HCT116 (cell line): ENCODE measurements at regions not wholly inside any gene's neighbourhood (a gene's known extent, or its start where the extent isn't known, plus 50 kb on each side); places are given as distances from the start of the nearest gene placed in this dataset.

ENCODE experiments used
- ATF3 ChIP-seq: IDR thresholded peaks from 2 replicates; pipeline ENCODE4 v1.6.1; 2012
- EZH2 ChIP-seq: fragments of 200-600 bp; sonication (generic); IDR thresholded peaks from 2 replicates; pipeline ENCODE4 v1.6.1; 2017; ENCODE audit warnings: antibody characterized with exemption, mixed run types
- JUND ChIP-seq: IDR thresholded peaks from 2 replicates; pipeline ENCODE4 v1.6.1; 2012
- POLR2A ChIP-seq: IDR thresholded peaks from 2 replicates; pipeline ENCODE4 v1.7.0; 2011; ENCODE audit warnings: borderline replicate concordance; ENCODE audit not compliant: insufficient read depth, insufficient read length; ENCODE audit errors: extremely low read depth
- POLR2AphosphoS5 ChIP-seq: IDR thresholded peaks from 2 replicates; pipeline ENCODE4 v1.6.1; 2011; ENCODE audit warnings: mild to moderate bottlenecking, low read depth, low read length, moderate library complexity
- SP1 ChIP-seq: IDR thresholded peaks from 2 replicates; pipeline ENCODE4 v1.6.1; 2012; ENCODE audit warnings: low read depth
- YY1 ChIP-seq: IDR thresholded peaks from 2 replicates; pipeline ENCODE4 v1.6.1; 2011; ENCODE audit warnings: low read length, low read depth, moderate library complexity, mild to moderate bottlenecking; ENCODE audit not compliant: insufficient replicate concordance; ENCODE audit errors: extremely low read depth
- TF ChIP-seq, protein P1 (sequence below), 3 experiments: fragments of 200-600 bp in 1 of 3; sonication (generic) in 1 of 3; IDR thresholded peaks in 2 of 3; conservative IDR thresholded peaks in 1 of 3; 2 replicates each; pipeline ENCODE4 v1.5.1; 2012 to 2017; ENCODE audit warnings: low read depth in 2 of 3, low read length in 2 of 3, antibody characterized with exemption in 1 of 3, borderline replicate concordance in 1 of 3, control low read depth in 1 of 3, mild to moderate bottlenecking in 1 of 3, mixed read lengths in 1 of 3, mixed run types in 1 of 3, moderate library complexity in 1 of 3; ENCODE audit not compliant: insufficient read depth in 1 of 3
- TF ChIP-seq, protein P2 (sequence below): IDR thresholded peaks from 2 replicates; pipeline ENCODE4 v1.6.1; 2012; ENCODE audit warnings: low read depth

DNA sequence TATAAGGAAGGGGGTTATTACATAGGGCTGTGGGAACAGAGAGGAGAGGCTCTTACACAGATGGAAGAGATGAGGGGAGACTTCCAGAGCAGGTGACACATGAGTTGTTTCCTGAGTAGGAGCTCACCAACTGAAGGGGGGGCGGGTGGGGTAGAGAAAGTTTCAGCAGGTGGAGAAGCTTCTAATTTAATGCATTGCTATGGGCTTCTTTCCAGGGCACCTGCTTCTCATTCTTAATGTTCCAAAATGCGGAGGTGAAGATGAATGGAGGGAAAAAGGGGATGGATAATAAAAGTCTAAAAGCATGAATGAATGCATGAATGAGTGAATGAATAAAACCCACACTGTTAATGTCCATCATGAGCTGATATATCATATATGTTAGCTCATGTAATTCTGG is 439.0 kb upstream of the CCL2 start:
- TF ChIP-seq, protein P1, sequence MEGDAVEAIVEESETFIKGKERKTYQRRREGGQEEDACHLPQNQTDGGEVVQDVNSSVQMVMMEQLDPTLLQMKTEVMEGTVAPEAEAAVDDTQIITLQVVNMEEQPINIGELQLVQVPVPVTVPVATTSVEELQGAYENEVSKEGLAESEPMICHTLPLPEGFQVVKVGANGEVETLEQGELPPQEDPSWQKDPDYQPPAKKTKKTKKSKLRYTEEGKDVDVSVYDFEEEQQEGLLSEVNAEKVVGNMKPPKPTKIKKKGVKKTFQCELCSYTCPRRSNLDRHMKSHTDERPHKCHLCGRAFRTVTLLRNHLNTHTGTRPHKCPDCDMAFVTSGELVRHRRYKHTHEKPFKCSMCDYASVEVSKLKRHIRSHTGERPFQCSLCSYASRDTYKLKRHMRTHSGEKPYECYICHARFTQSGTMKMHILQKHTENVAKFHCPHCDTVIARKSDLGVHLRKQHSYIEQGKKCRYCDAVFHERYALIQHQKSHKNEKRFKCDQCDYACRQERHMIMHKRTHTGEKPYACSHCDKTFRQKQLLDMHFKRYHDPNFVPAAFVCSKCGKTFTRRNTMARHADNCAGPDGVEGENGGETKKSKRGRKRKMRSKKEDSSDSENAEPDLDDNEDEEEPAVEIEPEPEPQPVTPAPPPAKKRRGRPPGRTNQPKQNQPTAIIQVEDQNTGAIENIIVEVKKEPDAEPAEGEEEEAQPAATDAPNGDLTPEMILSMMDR (IDR thresholded peaks at IDR 0.05 in 2 of 3, conservative IDR thresholded peaks at IDR 0.05 in 1 of 3; ENCODE audit: borderline replicate concordance in 1 of 3, insufficient read depth in 1 of 3, low read depth in 2 of 3, low read length in 2 of 3), result no peak
- no peak for TF ChIP-seq POLR2A
- TF ChIP-seq ATF3, result no peak
- TF ChIP-seq POLR2AphosphoS5, result no peak
- no peak for TF ChIP-seq EZH2
- TF ChIP-seq SP1, result no peak
- no peak for TF ChIP-seq JUND
- TF ChIP-seq, protein P2, sequence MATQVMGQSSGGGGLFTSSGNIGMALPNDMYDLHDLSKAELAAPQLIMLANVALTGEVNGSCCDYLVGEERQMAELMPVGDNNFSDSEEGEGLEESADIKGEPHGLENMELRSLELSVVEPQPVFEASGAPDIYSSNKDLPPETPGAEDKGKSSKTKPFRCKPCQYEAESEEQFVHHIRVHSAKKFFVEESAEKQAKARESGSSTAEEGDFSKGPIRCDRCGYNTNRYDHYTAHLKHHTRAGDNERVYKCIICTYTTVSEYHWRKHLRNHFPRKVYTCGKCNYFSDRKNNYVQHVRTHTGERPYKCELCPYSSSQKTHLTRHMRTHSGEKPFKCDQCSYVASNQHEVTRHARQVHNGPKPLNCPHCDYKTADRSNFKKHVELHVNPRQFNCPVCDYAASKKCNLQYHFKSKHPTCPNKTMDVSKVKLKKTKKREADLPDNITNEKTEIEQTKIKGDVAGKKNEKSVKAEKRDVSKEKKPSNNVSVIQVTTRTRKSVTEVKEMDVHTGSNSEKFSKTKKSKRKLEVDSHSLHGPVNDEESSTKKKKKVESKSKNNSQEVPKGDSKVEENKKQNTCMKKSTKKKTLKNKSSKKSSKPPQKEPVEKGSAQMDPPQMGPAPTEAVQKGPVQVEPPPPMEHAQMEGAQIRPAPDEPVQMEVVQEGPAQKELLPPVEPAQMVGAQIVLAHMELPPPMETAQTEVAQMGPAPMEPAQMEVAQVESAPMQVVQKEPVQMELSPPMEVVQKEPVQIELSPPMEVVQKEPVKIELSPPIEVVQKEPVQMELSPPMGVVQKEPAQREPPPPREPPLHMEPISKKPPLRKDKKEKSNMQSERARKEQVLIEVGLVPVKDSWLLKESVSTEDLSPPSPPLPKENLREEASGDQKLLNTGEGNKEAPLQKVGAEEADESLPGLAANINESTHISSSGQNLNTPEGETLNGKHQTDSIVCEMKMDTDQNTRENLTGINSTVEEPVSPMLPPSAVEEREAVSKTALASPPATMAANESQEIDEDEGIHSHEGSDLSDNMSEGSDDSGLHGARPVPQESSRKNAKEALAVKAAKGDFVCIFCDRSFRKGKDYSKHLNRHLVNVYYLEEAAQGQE, result no peak
- TF ChIP-seq YY1, result no peak
